B cell (primary cell): ENCODE measurements at regions not wholly inside any gene's neighbourhood (a gene's known extent, or its start where the extent isn't known, plus 50 kb on each side); places are given as distances from the start of the nearest gene placed in this dataset.

Experiments
- ATAC-seq: fragments of 200-7000 bp; cut with Tn5 transposase; one replicate; pipeline ENCODE4 v1.10.0; 2021; ENCODE audit warnings: low read depth, mild to moderate bottlenecking, moderate number of reproducible peaks, moderate library complexity
- CTCF ChIA-PET: fragments of 350-600 bp; sonication (Branson Sonifier 250); formaldehyde crosslinking; loops from one replicate; lab custom pipeline; 2021; ENCODE audit warnings: antibody characterized with exemption, inconsistent platforms; lab: Charles Lee
- POLR2A ChIA-PET: fragments of 350-600 bp; sonication (Branson Sonifier 250); formaldehyde crosslinking; loops from one replicate; lab custom pipeline; 2021; ENCODE audit warnings: antibody characterized with exemption; lab: Charles Lee
- DNase-seq: peaks from one replicate; pipeline ENCODE4 v3.0.0; 2013
- H2AFZ ChIP-seq: 2 replicates; pipeline ENCODE4 v1.6.1; 2012; ENCODE audit warnings: mild to moderate bottlenecking, low read depth, low read length; ENCODE audit not compliant: insufficient read depth, poor library complexity, severe bottlenecking
- H3K27ac ChIP-seq, 2 donors: 1 replicate in 1 of 2; 2 replicates in 1 of 2; pipeline ENCODE4 v1.5.1; 2012 to 2013; ENCODE audit warnings: low read length in 2 of 2, mild to moderate bottlenecking in 2 of 2, moderate library complexity in 1 of 2
- H3K27me3 ChIP-seq, 4 experiments: fragments of 200-600 bp in 1 of 4; sonication (generic) in 1 of 4; replicated peaks in 1 of 4; 1 replicate in 2 of 4; 2 replicates in 2 of 4; pipeline versions ENCODE4 v1.6.1 to v1.7.0; 2013 to 2016; ENCODE audit warnings: low read length in 3 of 4, mild to moderate bottlenecking in 2 of 4, mixed read lengths in 1 of 4, moderate library complexity in 1 of 4; ENCODE audit not compliant: insufficient read depth in 4 of 4, control insufficient read depth in 3 of 4; ENCODE audit errors: control extremely low read depth in 1 of 4
- H3K36me3 ChIP-seq, 2 experiments: replicated peaks in 1 of 2; 1 replicate in 1 of 2; 2 replicates in 1 of 2; pipeline versions ENCODE4 v1.6.1 to v1.7.1; 2013; ENCODE audit warnings: low read length in 1 of 2; ENCODE audit not compliant: insufficient read depth in 2 of 2, control insufficient read depth in 1 of 2; ENCODE audit errors: control extremely low read depth in 1 of 2, extremely low read depth in 1 of 2
- H3K4me1 ChIP-seq, 2 donors: fragments of 200-600 bp in 1 of 2; sonication (generic) in 1 of 2; 1 replicate in 1 of 2; 2 replicates in 1 of 2; pipeline versions ENCODE4 v1.5.1 to v1.6.1; 2013 to 2017; ENCODE audit warnings: low read length in 2 of 2; ENCODE audit not compliant: control insufficient read depth in 2 of 2, insufficient read depth in 2 of 2
- H3K4me2 ChIP-seq: replicated peaks from 2 replicates; pipeline ENCODE3; 2012; ENCODE audit warnings: mild to moderate bottlenecking, low read depth, low read length; ENCODE audit not compliant: poor library complexity, severe bottlenecking
- H3K4me3 ChIP-seq, 5 experiments: fragments of 200-600 bp in 1 of 5; sonication (generic) in 1 of 5; 1 replicate in 3 of 5; 2 replicates in 2 of 5; pipeline versions ENCODE4 v1.5.1 to v1.7.0; 2011 to 2016; ENCODE audit warnings: low read length in 4 of 5, mild to moderate bottlenecking in 4 of 5, low read depth in 2 of 5, control low read depth in 1 of 5, moderate library complexity in 1 of 5; ENCODE audit not compliant: insufficient read depth in 1 of 5; ENCODE audit errors: control extremely low read depth in 1 of 5, extremely low read depth in 1 of 5
- H3K79me2 ChIP-seq: fragments of 200-600 bp; sonication (generic); one replicate; pipeline ENCODE4 v1.6.0; 2016; ENCODE audit warnings: low read length; ENCODE audit not compliant: control insufficient read depth, insufficient read depth
- H3K9ac ChIP-seq: fragments of 200-600 bp; sonication (generic); 2 replicates; pipeline ENCODE4 v1.6.1; 2017; ENCODE audit warnings: mild to moderate bottlenecking, low read length, moderate library complexity
- H3K9me3 ChIP-seq, 3 donors: one replicate each; pipeline versions ENCODE4 v1.6.1 to v1.7.1; 2013; ENCODE audit warnings: low read length in 2 of 3; ENCODE audit not compliant: control insufficient read depth in 2 of 3, insufficient read depth in 1 of 3; ENCODE audit errors: control extremely low read depth in 1 of 3
- H4K20me1 ChIP-seq: 2 replicates; pipeline ENCODE4 v1.6.0; 2012; ENCODE audit warnings: mild to moderate bottlenecking, low read length; ENCODE audit not compliant: insufficient read depth, control insufficient read depth, poor library complexity, severe bottlenecking
- H3K27ac Mint-ChIP-seq: one replicate; pipeline ENCODE4 v1.8.0; 2021; ENCODE audit warnings: mixed read lengths
- H3K27me3 Mint-ChIP-seq: one replicate; pipeline ENCODE4 v1.8.0; 2021; ENCODE audit warnings: mixed read lengths
- H3K4me1 Mint-ChIP-seq: one replicate; pipeline ENCODE4 v1.8.0; 2021; ENCODE audit warnings: mixed read lengths
- H3K4me3 Mint-ChIP-seq: one replicate; pipeline ENCODE4 v1.8.0; 2021; ENCODE audit warnings: mixed read lengths
- H3K9me3 Mint-ChIP-seq: one replicate; pipeline ENCODE4 v1.8.0; 2022; ENCODE audit warnings: mixed read lengths; ENCODE audit not compliant: insufficient read depth
- EZH2 ChIP-seq: IDR thresholded peaks from 2 replicates; pipeline ENCODE4 v1.6.1; 2012; ENCODE audit warnings: borderline replicate concordance, low read depth, mild to moderate bottlenecking, moderate library complexity, low read length; ENCODE audit not compliant: insufficient read depth, poor library complexity, severe bottlenecking
- WGBS: methylation state at CpG from one replicate; pipeline ENCODE4 v1.1.5; 2013; ENCODE audit warnings: missing lambda C conversion rate; ENCODE audit not compliant: insufficient coverage; 5-methylcytosine and 5-hydroxymethylcytosine counted together
- intact Hi-C: fragments of 100-400 bp; cut with micrococcal nuclease; formaldehyde crosslinking; loops from one replicate; pipeline ENCODE4 v1.10.0; 2022
- TF ChIP-seq, protein P1 (sequence below): fragments of 200-600 bp; IDR thresholded peaks from one replicate; pipeline ENCODE4 v1.8.0; 2022; ENCODE audit warnings: antibody characterized with exemption, mild to moderate bottlenecking

DNA sequence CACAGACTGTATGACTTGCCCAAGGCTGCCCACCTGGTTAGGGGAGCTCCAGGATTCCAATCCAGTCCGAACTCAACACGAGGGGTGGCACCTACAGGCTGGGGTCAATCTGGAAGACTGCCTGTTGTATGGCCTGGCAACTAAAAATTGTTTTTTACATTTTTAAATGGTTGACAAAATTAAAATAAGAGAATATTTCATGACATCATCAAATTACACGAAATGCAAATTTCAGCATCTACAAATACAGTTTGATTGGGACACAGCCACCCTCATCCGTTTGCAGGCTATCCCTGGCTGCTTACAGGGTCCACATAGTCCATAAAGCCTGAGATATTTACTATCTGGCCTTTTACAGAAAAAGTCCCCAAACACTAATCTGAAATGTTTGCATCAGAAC lies 235.9 kb upstream of the GMDS start:
- intact Hi-C loops, result no loop called here
- Histone ChIP-seq H3K27ac (no peak overlapping the region), H3K4me3 (no peak overlapping the region), H4K20me1 (no peaks in the 10 kb centered on the region), H2AFZ (no peak overlapping the region), H3K4me2 (no peak overlapping the region), H3K9ac (no peak overlapping the region), H3K4me1 (no peaks in the 10 kb centered on the region), H3K36me3 (no peaks in the 10 kb centered on the region), H3K79me2 (no peaks in the 10 kb centered on the region), H3K27me3 (no peaks in the 10 kb centered on the region), H3K9me3 (peaks cover 0 to 15% (median 7%) of the 10 kb centered on the region in 3 donors)
- Mint-ChIP-seq H3K27ac (no peak overlapping the region), H3K4me3 (no peak overlapping the region), H3K9me3 (no peaks in the 10 kb centered on the region), H3K27me3 (peaks cover 3% of the 10 kb centered on the region), H3K4me1 (no peaks in the 10 kb centered on the region)
- ChIA-PET CTCF (no interaction called here), POLR2A (no interaction called here)
- DNase-seq (no peak), ATAC-seq (no peak)
- TF ChIP-seq EZH2, result no peak
- TF ChIP-seq, protein P1, sequence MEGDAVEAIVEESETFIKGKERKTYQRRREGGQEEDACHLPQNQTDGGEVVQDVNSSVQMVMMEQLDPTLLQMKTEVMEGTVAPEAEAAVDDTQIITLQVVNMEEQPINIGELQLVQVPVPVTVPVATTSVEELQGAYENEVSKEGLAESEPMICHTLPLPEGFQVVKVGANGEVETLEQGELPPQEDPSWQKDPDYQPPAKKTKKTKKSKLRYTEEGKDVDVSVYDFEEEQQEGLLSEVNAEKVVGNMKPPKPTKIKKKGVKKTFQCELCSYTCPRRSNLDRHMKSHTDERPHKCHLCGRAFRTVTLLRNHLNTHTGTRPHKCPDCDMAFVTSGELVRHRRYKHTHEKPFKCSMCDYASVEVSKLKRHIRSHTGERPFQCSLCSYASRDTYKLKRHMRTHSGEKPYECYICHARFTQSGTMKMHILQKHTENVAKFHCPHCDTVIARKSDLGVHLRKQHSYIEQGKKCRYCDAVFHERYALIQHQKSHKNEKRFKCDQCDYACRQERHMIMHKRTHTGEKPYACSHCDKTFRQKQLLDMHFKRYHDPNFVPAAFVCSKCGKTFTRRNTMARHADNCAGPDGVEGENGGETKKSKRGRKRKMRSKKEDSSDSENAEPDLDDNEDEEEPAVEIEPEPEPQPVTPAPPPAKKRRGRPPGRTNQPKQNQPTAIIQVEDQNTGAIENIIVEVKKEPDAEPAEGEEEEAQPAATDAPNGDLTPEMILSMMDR, result no peak
- WGBS, result 76% methylated on average over 3 of the region's 4 CpGs

DNA sequence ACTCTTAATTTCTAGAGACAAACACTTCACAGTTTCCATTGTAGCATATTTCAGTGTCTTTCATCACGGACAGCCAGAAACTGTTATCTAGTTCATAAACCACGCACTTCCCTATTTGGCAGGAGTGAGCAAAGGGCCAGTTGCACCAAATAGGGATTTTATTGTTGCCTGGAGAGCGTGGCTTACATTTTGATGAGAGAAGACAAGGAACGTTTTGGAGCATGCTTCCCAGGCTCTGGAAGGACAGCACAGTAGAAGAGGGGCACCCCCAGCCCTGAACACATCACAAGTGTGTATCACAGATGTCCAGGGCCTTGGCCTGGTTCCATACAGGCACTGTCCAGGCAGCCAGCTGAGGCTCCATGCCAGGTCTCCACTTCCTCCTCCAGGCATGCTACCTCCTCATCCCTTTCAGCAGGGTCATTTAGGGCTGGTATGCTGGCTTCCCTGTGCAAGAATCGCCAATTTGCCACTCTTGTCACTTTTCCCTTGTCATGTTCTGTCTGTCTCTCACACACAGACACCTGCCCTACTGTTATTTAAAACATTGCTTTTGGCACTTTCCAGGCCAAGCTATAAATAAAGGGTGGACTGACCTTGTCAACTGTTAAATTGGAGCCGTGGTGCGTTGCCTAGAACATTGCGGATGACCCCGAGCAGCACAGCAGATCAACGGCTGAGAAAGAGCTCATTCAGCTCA lies 235.0 kb upstream of the GMDS start:
- H3K27me3 ChIP-seq, result no peaks in the 10 kb centered on the region
- no peaks in the 10 kb centered on the region for H3K79me2 ChIP-seq
- H3K9me3 ChIP-seq, result peaks cover 0 to 15% (median 7%) of the 10 kb centered on the region in 3 donors
- no peaks in the 10 kb centered on the region for H3K4me1 Mint-ChIP-seq
- H3K27ac Mint-ChIP-seq, result no peak overlapping the region
- H3K9me3 Mint-ChIP-seq, result no peaks in the 10 kb centered on the region
- ChIA-PET CTCF (no interaction called here), POLR2A (no interaction called here)
- no peaks in the 10 kb centered on the region for H3K4me1 ChIP-seq
- H3K36me3 ChIP-seq, result no peaks in the 10 kb centered on the region
- no peak overlapping the region for H3K27ac ChIP-seq
- no peak for TF ChIP-seq EZH2
- TF ChIP-seq, protein P1, result no peak
- H3K4me3 Mint-ChIP-seq, result no peak overlapping the region
- H4K20me1 ChIP-seq, result no peaks in the 10 kb centered on the region
- intact Hi-C loops, result no loop called here
- no peak for ATAC-seq
- no peak overlapping the region for H3K4me3 ChIP-seq
- 79% methylated on average over 9 of the region's 10 CpGs for WGBS
- no peak overlapping the region for H2AFZ ChIP-seq
- no peak overlapping the region for H3K9ac ChIP-seq
- no peak overlapping the region for H3K4me2 ChIP-seq
- H3K27me3 Mint-ChIP-seq, result peaks cover 3% of the 10 kb centered on the region
- no peak for DNase-seq
